SK-N-SH treated with all-trans-retinoic acid at 6 μM for 48 hours (cell line): ENCODE measurements at regions not wholly inside any gene's neighbourhood (a gene's known extent, or its start where the extent isn't known, plus 50 kb on each side); places are given as distances from the start of the nearest gene placed in this dataset.
A peak's percentile ranks its signal among the peaks of the same experiment; 100 is the strongest.

ENCODE experiments used
- ATAC-seq: fragments of 200-7000 bp; cut with Tn5 transposase; 3 replicates; pipeline ENCODE4 v1.9.1; 2020; ENCODE audit warnings: mild to moderate bottlenecking, moderate library complexity
- ARNTL ChIP-seq: fragments of 450-650 bp; formaldehyde crosslinking; IDR thresholded peaks from 2 replicates; pipeline ENCODE4 v1.5.0; 2020; ENCODE audit warnings: low read depth, mild to moderate bottlenecking, moderate library complexity, borderline replicate concordance
- BACH2 ChIP-seq: fragments of 250-450 bp; sonication (Bioruptor Pico); IDR thresholded peaks from 2 replicates; pipeline ENCODE4 v1.9.0; 2021; ENCODE audit warnings: mild to moderate bottlenecking, borderline replicate concordance
- CSDC2 ChIP-seq: fragments of 250-450 bp; sonication (Bioruptor Pico); IDR thresholded peaks from 2 replicates; pipeline ENCODE4 v1.5.0; 2020; ENCODE audit warnings: mild to moderate bottlenecking, moderate library complexity
- ESRRG ChIP-seq: fragments of 250-450 bp; sonication (Bioruptor Pico); IDR thresholded peaks from 2 replicates; pipeline ENCODE4 v1.6.1; 2021; ENCODE audit warnings: mild to moderate bottlenecking
- GLIS3 ChIP-seq: fragments of 250-450 bp; sonication (Bioruptor Pico); IDR thresholded peaks from 2 replicates; pipeline ENCODE4 v1.5.0; 2020; ENCODE audit warnings: mild to moderate bottlenecking, moderate library complexity
- ISL1 ChIP-seq: fragments of 250-450 bp; sonication (Bioruptor Pico); IDR thresholded peaks from 2 replicates; pipeline ENCODE4 v2.1.2; 2022; ENCODE audit warnings: mild to moderate bottlenecking, moderate library complexity
- OSR1 ChIP-seq: fragments of 250-450 bp; sonication (Bioruptor Pico); IDR thresholded peaks from 2 replicates; pipeline ENCODE4 v1.8.0; 2022; ENCODE audit warnings: moderate library complexity, mild to moderate bottlenecking, inconsistent platforms
- PATZ1 ChIP-seq: fragments of 250-450 bp; sonication (Bioruptor Pico); IDR thresholded peaks from 2 replicates; pipeline ENCODE4 v1.8.0; 2020; ENCODE audit warnings: mild to moderate bottlenecking, moderate library complexity, borderline replicate concordance
- RARB ChIP-seq: fragments of 250-450 bp; sonication (Bioruptor Pico); IDR thresholded peaks from 2 replicates; pipeline ENCODE4 v1.8.0; 2021; ENCODE audit warnings: mild to moderate bottlenecking, moderate library complexity
- SNAI2 ChIP-seq: fragments of 250-450 bp; sonication (Bioruptor Pico); IDR thresholded peaks from 2 replicates; pipeline ENCODE4 v1.5.0; 2020; ENCODE audit warnings: mild to moderate bottlenecking, moderate library complexity
- TCF4 ChIP-seq: fragments of 250-450 bp; sonication (Bioruptor Pico); IDR thresholded peaks from 2 replicates; pipeline ENCODE4 v1.8.0; 2021; ENCODE audit warnings: mild to moderate bottlenecking, moderate library complexity, borderline replicate concordance
- TOX ChIP-seq: fragments of 250-450 bp; sonication (Bioruptor Pico); IDR thresholded peaks from 2 replicates; pipeline ENCODE4 v1.8.0; 2021; ENCODE audit warnings: mild to moderate bottlenecking, moderate library complexity, borderline replicate concordance
- ZC3H10 ChIP-seq: fragments of 250-450 bp; sonication (Bioruptor Pico); IDR thresholded peaks from 2 replicates; pipeline ENCODE4 v1.5.1; 2021; ENCODE audit warnings: mild to moderate bottlenecking, moderate library complexity
- ZFP3 ChIP-seq: fragments of 250-450 bp; sonication (Bioruptor Pico); IDR thresholded peaks from 2 replicates; pipeline ENCODE4 v1.5.0; 2020; ENCODE audit warnings: mild to moderate bottlenecking, moderate library complexity
- ZFP30 ChIP-seq: fragments of 450-650 bp; formaldehyde crosslinking; IDR thresholded peaks from 2 replicates; pipeline ENCODE4 v1.5.0; 2022; ENCODE audit warnings: mild to moderate bottlenecking, moderate library complexity
- ZNF565 ChIP-seq: fragments of 450-650 bp; formaldehyde crosslinking; conservative IDR thresholded peaks from 2 replicates; pipeline ENCODE4 v1.5.0; 2020; ENCODE audit warnings: low read depth, mild to moderate bottlenecking, moderate library complexity
- ZNF70 ChIP-seq: fragments of 450-650 bp; formaldehyde crosslinking; IDR thresholded peaks from 2 replicates; pipeline ENCODE4 v1.5.0; 2020; ENCODE audit warnings: mild to moderate bottlenecking, moderate library complexity
- ZNF8 ChIP-seq: fragments of 450-650 bp; formaldehyde crosslinking; IDR thresholded peaks from 2 replicates; pipeline ENCODE4 v1.5.0; 2020; ENCODE audit warnings: mild to moderate bottlenecking, moderate library complexity
- TF ChIP-seq, protein P1 (sequence below): fragments of 250-450 bp; sonication (Bioruptor Pico); IDR thresholded peaks from 2 replicates; pipeline ENCODE4 v1.5.0; 2020; ENCODE audit warnings: mild to moderate bottlenecking, moderate library complexity
- TF ChIP-seq, protein P2 (sequence below): fragments of 250-450 bp; sonication (Bioruptor Pico); IDR thresholded peaks from 2 replicates; pipeline ENCODE4 v1.5.1; 2020; ENCODE audit warnings: low read depth, mild to moderate bottlenecking, moderate library complexity
- TF ChIP-seq, protein P3 (sequence below): fragments of 250-450 bp; sonication (Bioruptor Pico); IDR thresholded peaks from 2 replicates; pipeline ENCODE4 v1.8.0; 2021; ENCODE audit warnings: low read depth, mild to moderate bottlenecking, moderate library complexity, borderline replicate concordance
- TF ChIP-seq, protein P4 (sequence below): fragments of 250-450 bp; sonication (Bioruptor Pico); IDR thresholded peaks from 2 replicates; pipeline ENCODE4 v1.5.1; 2021; ENCODE audit warnings: mild to moderate bottlenecking, moderate library complexity

- TF ChIP-seq, protein P1, sequence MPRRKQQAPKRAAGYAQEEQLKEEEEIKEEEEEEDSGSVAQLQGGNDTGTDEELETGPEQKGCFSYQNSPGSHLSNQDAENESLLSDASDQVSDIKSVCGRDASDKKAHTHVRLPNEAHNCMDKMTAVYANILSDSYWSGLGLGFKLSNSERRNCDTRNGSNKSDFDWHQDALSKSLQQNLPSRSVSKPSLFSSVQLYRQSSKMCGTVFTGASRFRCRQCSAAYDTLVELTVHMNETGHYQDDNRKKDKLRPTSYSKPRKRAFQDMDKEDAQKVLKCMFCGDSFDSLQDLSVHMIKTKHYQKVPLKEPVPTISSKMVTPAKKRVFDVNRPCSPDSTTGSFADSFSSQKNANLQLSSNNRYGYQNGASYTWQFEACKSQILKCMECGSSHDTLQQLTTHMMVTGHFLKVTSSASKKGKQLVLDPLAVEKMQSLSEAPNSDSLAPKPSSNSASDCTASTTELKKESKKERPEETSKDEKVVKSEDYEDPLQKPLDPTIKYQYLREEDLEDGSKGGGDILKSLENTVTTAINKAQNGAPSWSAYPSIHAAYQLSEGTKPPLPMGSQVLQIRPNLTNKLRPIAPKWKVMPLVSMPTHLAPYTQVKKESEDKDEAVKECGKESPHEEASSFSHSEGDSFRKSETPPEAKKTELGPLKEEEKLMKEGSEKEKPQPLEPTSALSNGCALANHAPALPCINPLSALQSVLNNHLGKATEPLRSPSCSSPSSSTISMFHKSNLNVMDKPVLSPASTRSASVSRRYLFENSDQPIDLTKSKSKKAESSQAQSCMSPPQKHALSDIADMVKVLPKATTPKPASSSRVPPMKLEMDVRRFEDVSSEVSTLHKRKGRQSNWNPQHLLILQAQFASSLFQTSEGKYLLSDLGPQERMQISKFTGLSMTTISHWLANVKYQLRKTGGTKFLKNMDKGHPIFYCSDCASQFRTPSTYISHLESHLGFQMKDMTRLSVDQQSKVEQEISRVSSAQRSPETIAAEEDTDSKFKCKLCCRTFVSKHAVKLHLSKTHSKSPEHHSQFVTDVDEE (CRISPR knock-in tag), result no peak
- no peak for TF ChIP-seq RARB (CRISPR knock-in tag)
- no peak for TF ChIP-seq ESRRG (CRISPR knock-in tag)
- TF ChIP-seq ZNF8 (CRISPR knock-in tag), result no peak
- TF ChIP-seq CSDC2, result no peak
- TF ChIP-seq ARNTL, result no peak
- TF ChIP-seq, protein P2, sequence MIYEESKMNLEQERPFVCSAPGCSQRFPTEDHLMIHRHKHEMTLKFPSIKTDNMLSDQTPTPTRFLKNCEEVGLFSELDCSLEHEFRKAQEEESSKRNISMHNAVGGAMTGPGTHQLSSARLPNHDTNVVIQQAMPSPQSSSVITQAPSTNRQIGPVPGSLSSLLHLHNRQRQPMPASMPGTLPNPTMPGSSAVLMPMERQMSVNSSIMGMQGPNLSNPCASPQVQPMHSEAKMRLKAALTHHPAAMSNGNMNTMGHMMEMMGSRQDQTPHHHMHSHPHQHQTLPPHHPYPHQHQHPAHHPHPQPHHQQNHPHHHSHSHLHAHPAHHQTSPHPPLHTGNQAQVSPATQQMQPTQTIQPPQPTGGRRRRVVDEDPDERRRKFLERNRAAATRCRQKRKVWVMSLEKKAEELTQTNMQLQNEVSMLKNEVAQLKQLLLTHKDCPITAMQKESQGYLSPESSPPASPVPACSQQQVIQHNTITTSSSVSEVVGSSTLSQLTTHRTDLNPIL (CRISPR knock-in tag), result no peak
- no peak for TF ChIP-seq TCF4 (CRISPR knock-in tag)
- no peak for TF ChIP-seq TOX (CRISPR knock-in tag)
- TF ChIP-seq SNAI2 (CRISPR knock-in tag), result no peak
- TF ChIP-seq ZC3H10 (CRISPR knock-in tag), result no peak
- no peak for TF ChIP-seq PATZ1
- no peak for TF ChIP-seq BACH2 (CRISPR knock-in tag)
- TF ChIP-seq, protein P3, sequence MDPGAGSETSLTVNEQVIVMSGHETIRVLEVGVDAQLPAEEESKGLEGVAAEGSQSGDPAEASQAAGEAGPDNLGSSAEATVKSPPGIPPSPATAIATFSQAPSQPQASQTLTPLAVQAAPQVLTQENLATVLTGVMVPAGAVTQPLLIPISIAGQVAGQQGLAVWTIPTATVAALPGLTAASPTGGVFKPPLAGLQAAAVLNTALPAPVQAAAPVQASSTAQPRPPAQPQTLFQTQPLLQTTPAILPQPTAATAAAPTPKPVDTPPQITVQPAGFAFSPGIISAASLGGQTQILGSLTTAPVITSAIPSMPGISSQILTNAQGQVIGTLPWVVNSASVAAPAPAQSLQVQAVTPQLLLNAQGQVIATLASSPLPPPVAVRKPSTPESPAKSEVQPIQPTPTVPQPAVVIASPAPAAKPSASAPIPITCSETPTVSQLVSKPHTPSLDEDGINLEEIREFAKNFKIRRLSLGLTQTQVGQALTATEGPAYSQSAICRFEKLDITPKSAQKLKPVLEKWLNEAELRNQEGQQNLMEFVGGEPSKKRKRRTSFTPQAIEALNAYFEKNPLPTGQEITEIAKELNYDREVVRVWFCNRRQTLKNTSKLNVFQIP (CRISPR knock-in tag), result no peak
- no peak for TF ChIP-seq GLIS3 (CRISPR knock-in tag)
- TF ChIP-seq ZFP3 (CRISPR knock-in tag), result no peak
- TF ChIP-seq ZNF565, result no peak
- ATAC-seq, result no peak
Observed at GRCh38 chr10:61846370-61847031, 55.0 kb upstream of the ARID5B start.

DNA sequence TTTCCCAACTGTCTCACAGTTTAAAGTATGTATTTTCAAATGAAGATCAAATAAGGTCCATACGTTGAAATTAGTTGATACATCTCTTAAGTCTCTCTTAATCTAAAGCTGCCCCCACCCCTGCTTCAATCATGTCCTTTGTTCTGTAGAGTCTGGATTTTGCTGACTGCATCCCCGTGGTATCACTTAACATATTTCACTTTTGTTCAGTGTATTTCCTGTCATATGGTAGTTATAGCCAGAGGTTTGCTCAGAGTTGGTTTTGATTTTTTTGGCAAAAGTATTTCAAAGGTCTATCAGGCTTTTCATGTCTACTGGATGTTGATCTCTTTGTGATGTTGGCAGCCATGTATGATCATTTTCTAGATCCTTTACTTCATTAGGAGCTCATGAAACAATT, 54.4 kb upstream of the ARID5B start:
- no peak; the same call in 2 of the 3 replicates for ATAC-seq
- TF ChIP-seq ZNF565 (no peak), ESRRG (CRISPR knock-in tag) (no peak)

GRCh38 chr10:61847640-61848039, 53.9 kb upstream of the ARID5B start:
- peak; percentile 46; the same call in 1 of the 3 replicates for ATAC-seq
- TF ChIP-seq ZNF70 (no peak), TCF4 (CRISPR knock-in tag) (no peak), ZFP3 (CRISPR knock-in tag) (no peak), RARB (CRISPR knock-in tag) (no peak), ZFP30 (CRISPR knock-in tag) (no peak), ISL1 (CRISPR knock-in tag) (no peak), SNAI2 (CRISPR knock-in tag) (no peak), OSR1 (CRISPR knock-in tag) (no peak)
- TF ChIP-seq, protein P3 (CRISPR knock-in tag), result no peak
- TF ChIP-seq, protein P1 (CRISPR knock-in tag), result no peak
- TF ChIP-seq, protein P4, sequence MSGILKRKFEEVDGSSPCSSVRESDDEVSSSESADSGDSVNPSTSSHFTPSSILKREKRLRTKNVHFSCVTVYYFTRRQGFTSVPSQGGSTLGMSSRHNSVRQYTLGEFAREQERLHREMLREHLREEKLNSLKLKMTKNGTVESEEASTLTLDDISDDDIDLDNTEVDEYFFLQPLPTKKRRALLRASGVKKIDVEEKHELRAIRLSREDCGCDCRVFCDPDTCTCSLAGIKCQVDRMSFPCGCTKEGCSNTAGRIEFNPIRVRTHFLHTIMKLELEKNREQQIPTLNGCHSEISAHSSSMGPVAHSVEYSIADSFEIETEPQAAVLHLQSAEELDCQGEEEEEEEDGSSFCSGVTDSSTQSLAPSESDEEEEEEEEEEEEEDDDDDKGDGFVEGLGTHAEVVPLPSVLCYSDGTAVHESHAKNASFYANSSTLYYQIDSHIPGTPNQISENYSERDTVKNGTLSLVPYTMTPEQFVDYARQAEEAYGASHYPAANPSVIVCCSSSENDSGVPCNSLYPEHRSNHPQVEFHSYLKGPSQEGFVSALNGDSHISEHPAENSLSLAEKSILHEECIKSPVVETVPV, result no peak
